GM18517 (cell line): ENCODE measurements at regions not wholly inside any gene's neighbourhood (a gene's known extent, or its start where the extent isn't known, plus 50 kb on each side); places are given as distances from the start of the nearest gene placed in this dataset.
A peak's percentile ranks its signal among the peaks of the same experiment; 100 is the strongest.

Experiments used
- ATAC-seq: cut with Tn5 transposase; IDR thresholded peaks from one replicate; pipeline ENCODE4 v1.9.1; 2021; ENCODE audit warnings: mild to moderate bottlenecking, moderate library complexity; ENCODE audit not compliant: unreplicated experiment

GRCh38 chr4:182014164-182014563 lies 229.0 kb upstream of the TENM3 start:
- no peak for ATAC-seq

DNA sequence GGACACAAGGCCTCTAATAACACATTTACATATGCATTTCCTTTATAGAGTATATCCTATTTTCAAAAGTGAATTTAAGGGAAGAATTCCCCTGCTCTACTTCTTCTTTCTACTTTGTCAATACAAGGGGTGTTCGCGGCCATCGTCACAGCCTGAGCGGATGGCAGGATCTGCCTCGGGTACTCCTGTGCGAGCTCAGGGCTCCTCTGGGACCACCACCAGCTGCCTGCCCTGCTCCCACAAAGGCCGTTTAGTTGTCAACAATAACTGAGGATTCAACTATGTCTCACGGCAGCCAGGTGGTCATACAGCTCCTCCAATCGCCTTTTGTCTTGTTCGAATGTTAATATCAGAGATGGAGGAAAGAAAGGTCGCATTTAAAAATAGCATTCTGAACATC lies 228.2 kb upstream of the TENM3 start:
- no peak for ATAC-seq

GRCh38 chr4:182015893-182016292 lies 227.3 kb upstream of the TENM3 start:
- no peak for ATAC-seq

DNA sequence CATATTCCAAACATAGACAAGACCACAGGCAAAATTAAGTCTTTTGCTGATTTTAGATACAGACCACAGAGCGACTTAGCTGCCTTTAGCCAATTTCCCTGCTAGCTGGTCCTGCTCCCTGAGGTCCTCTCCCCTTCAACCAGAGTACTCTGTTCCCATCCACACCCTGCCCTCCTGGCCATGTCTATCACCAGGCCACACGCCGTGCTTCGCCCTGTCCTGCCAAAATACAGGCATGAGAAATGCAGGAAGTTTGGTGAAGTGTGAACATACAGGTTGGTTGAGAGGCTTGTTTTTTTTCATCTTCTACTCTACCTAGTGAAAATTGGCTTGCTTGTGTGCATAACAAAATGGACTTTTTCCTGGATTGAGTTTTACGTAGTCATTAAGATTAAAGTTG lies 226.2 kb upstream of the TENM3 start:
- no peak for ATAC-seq

- peak; percentile 56 for ATAC-seq
These were observed 224.5 kb upstream of the TENM3 start for GRCh38 chr4:182018691-182019090.

DNA sequence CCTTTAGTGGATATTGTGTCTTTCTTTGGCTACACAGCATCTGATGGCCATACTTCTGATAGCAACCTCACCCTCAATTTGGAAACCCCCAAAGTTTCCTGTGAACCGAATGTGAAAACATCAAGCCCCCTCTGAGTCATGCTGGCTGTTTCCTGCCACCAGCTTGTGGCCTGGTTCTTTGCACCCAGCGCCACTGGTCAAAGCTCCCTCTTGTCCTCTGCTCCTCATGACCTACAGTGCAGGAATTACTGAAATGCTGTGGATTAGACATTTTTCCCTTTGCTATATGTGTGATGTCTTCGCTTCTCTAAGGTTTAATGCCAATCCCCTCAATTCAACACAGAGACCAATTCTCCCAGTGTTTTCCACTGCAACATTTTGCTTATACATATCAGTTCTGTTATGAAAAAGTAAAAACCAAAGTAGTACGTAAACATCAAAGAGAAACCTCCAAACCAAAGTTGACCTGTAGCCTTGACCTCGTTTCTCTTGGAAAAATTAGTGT lies 224.0 kb upstream of the TENM3 start:
- ATAC-seq = peak; percentile 89

DNA sequence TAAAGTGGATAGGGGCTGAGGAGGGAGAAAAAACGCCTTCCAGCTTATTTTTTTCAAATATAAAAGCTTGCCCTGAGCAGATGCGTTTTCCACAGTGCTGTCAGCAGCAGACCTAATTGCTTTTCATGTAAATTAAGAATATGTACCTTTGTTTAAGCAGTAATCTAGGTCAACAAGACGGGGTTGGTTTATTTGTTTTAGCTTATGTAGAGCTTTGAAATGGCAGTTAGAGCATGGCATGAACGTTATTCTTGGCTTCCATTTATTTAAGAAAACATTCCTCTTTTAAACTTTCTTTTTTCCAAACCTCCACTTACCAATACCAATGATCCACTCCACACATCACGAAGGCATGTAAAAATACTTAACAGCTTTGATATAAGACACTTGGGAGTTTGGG lies 220.3 kb upstream of the TENM3 start:
- ATAC-seq = no peak

GRCh38 chr4:182023469-182023868 lies 219.7 kb upstream of the TENM3 start:
- no peak for ATAC-seq

DNA sequence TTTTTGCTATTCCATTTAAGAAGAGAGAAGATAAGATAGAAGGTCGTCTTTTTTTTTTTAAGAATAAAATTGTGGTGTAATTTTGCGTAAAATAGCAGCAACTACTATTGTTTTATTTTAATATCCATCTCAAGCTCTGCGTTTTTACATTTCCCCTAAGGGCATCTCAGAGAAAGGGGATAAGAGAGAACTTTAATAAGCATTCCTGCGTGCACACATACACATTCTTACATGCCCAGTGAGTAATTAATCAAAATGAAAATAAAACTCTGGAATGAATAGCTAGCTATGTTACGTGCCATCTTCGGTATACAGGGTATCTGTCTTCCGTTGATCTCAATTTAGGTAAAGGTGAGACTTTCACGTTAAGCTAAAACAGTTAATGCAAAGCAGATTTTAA lies 200.3 kb upstream of the TENM3 start:
- ATAC-seq = no peak

- no peak for ATAC-seq
These were observed 194.3 kb upstream of the TENM3 start for GRCh38 chr4:182048871-182049270.

GRCh38 chr4:182056866-182057265 lies 186.3 kb upstream of the TENM3 start:
- no peak for ATAC-seq

GRCh38 chr4:182062458-182062857 lies 180.7 kb upstream of the TENM3 start:
- no peak for ATAC-seq

- ATAC-seq = no peak
These were observed 180.3 kb upstream of the TENM3 start for GRCh38 chr4:182062936-182063335.

DNA sequence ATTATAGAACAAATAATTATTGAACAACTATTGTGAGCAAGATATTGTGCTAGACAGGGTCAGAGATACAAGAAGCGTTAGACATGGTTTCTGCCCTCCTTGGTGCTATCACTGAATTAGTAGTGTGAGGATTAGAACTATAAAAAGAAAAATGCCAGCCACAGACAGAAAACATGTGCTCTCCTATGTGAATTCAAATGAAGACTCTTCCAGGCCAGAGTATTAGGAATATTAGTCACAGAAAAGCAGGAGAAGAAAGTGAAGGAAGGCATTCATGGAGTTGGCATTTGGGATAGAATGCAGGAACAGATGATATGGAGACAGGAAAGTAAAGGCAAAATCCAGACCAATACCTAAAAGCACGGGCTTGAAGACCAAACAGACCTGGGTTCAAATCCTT lies 179.6 kb upstream of the TENM3 start:
- no peak for ATAC-seq

DNA sequence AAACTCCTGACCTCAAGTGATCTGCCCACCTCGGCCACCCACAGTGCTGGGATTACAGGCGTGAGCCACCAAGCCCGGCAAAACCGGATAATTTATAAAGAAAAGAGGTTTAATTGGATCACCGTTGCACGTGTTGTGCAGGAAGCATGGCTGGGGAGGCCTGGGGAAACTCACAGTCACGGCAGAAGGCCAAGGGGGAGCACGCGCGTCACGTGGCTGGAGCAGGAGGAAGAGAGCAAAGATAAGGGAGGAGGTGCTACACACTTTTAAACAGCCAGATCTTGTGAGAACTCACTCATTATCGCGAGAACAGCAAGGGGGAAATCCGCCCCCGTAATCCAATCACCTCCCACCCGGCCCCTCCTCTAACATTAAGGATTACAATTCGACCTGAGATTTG lies 177.9 kb upstream of the TENM3 start:
- no peak for ATAC-seq

- ATAC-seq = no peak
These were observed 177.2 kb upstream of the TENM3 start for GRCh38 chr4:182066037-182066436.

DNA sequence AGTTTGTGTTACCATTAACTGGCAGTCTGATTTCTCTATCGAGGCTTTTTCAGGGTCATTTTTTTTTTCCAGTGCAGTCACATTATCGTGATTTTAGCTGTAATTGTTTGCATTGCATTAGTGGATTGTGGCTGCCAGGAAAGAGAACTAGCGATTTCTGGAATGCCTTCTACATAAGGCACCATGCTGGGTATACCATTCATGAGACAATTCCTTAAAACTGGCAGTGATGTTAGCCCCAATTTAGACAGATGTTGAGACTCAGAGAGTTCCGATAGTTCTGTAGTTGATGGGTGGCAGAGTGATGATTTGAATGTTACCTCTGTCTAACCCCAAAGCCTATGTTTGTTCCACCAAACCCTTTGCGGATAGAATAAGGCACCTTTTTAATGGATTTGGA lies 175.4 kb upstream of the TENM3 start:
- ATAC-seq = no peak

DNA sequence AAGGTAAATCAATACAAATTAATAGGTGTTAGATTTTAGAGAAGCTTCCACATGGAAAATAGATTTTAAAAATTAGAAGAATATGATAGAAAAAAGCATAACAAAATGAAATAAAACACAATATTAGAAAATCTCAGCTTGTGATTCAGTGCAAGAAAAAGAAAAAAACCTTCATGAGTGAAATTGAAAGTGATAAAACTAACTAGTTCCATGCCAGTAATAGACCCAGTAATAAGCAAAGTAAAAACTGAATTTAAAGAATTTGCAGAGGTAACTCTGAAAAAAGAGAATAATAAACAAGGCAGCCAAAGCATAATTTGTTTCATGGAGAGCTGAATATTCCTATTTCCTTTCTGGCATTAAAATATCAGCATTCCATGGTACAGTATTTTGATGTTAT lies 174.3 kb upstream of the TENM3 start:
- no peak for ATAC-seq

GRCh38 chr4:182073278-182073677 lies 169.9 kb upstream of the TENM3 start:
- ATAC-seq = no peak

- no peak for ATAC-seq
These were observed 169.1 kb upstream of the TENM3 start for GRCh38 chr4:182074139-182074538.

DNA sequence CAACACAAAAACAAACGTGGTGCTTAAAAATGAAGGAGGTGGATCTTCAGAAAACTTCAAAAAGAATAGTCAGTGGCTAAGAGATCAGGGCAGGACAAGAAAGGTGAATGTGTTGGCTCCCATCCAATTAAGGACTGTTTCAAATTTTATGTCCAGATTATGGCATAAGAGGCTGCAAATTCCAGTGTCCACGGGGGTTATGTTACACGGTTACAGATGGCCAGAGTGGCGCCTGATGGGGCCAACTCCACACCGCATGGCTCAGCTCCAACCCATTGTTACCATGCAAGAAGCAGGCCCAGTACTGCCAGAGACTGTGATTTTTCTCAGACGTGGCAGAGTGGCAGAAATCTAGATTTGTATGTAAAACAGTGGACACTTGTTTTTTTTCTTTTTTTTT lies 168.4 kb upstream of the TENM3 start:
- ATAC-seq = no peak

DNA sequence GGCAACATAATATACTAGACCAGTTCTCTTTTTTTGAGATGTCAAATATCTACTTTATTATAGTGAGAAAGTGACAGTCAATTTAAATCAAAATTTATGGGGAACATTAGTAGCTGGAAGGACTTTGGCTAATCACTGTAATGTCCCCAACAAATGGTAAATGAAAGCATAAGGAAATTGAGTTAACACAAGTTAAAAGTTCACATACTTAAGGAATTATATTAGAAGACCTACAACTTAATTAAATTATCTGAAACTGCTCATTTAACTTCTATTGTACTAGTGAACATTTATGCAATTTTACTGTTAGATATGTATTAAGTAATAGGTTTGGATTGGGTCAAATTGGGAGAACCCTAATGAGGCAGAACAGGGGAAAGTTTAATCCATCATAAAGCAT lies 160.3 kb upstream of the TENM3 start:
- no peak for ATAC-seq

DNA sequence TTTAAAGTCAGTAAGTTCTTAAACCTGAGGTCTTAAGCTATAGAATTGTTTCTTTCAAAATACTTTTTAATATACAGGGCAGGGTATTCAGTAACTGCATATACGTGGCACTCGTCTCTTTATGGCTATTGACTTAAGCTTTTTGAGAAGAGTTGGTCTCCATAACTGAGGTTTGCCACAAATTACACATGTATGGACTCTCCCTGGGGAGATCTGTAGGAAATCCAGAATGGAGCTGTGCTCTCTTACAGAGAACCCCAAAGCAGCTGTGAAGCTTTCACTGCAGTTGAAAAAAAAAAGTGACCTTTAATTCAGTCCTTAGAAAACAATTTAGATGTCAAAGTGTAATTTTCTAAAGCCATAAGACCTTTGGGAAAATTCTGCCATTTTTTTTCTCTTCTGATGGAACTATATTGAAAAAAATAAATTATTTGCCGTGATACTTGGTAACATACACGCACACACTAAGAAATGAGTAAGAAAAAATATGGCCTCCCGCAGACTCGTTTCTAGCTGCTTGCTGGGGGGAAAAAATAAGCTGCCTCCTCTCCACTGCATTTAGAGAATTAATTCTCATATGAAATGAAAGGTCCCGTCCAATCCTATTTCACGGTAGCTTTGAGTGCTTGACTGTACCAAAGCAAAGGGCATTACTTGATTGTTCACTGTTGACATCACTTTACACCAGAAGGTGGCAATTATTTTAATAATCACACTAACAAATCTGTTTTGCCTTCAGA lies 159.4 kb upstream of the TENM3 start:
- ATAC-seq = no peak
